ENCODE measurements at regions not wholly inside any gene's neighbourhood (a gene's known extent, or its start where the extent isn't known, plus 50 kb on each side); places are given as distances from the start of the nearest gene placed in this dataset.

- intact Hi-C loops (cut with DNase I, micrococcal nuclease): no loop called here
- DNase-seq (no peak), ATAC-seq (no peak)
Measured at GRCh38 chr9:1373445-1373844, 323.3 kb downstream of the DMRT2 start.

GRCh38 chr9:1383899-1384455 is 333.8 kb downstream of the DMRT2 start:
- intact Hi-C loops (cut with DNase I, micrococcal nuclease): no loop called here
- ATAC-seq: no peak
- no peak for DNase-seq

- intact Hi-C loops (cut with DNase I, micrococcal nuclease): no loop called here
- ATAC-seq (no peak), DNase-seq (no peak)
Measured at GRCh38 chr9:1384816-1385215, 334.7 kb downstream of the DMRT2 start.

GRCh38 chr9:1386420-1386819 is 336.3 kb downstream of the DMRT2 start:
- intact Hi-C loops (cut with DNase I, micrococcal nuclease): no loop called here
- no peak for DNase-seq
- no peak for ATAC-seq

- intact Hi-C loops (cut with DNase I, micrococcal nuclease): no loop called here
- ATAC-seq (no peak), DNase-seq (no peak)
Measured at GRCh38 chr9:1388216-1388615, 338.1 kb downstream of the DMRT2 start.

GRCh38 chr9:1400983-1401382 is 350.8 kb downstream of the DMRT2 start:
- no peak for ATAC-seq
- intact Hi-C loops (cut with DNase I, micrococcal nuclease): no loop called here
- DNase-seq: no peak

GRCh38 chr9:1404940-1405339 is 354.8 kb downstream of the DMRT2 start:
- intact Hi-C loops (cut with DNase I, micrococcal nuclease): no loop called here
- no peak for DNase-seq
- no peak for ATAC-seq

- intact Hi-C loops (cut with DNase I, micrococcal nuclease): no loop called here
- DNase-seq (no peak), ATAC-seq (no peak)
Measured at GRCh38 chr9:1411826-1412225, 361.7 kb downstream of the DMRT2 start.

- ATAC-seq (peak; percentile 7), DNase-seq (no peak)
- intact Hi-C loops (cut with DNase I, micrococcal nuclease): no loop called here
Measured at GRCh38 chr9:1414711-1415131, 364.6 kb downstream of the DMRT2 start.

GRCh38 chr9:1415146-1415545 is 365.0 kb downstream of the DMRT2 start:
- peak; percentile 24 for ATAC-seq

GRCh38 chr9:1416261-1416660 is 366.1 kb downstream of the DMRT2 start:
- intact Hi-C loops (cut with DNase I, micrococcal nuclease): no loop called here
- peak; percentile 84 for ATAC-seq

More at GRCh38 chr9:1415146-1415545, 365.0 kb downstream of the DMRT2 start:
- intact Hi-C loops (cut with DNase I, micrococcal nuclease): no loop called here
- DNase-seq: no peak

GRCh38 chr9:1421436-1421835 is 371.3 kb downstream of the DMRT2 start:
- intact Hi-C loops (cut with DNase I, micrococcal nuclease): no loop called here
- no peak for ATAC-seq
- no peak for DNase-seq

More at GRCh38 chr9:1416261-1416660, 366.1 kb downstream of the DMRT2 start:
- no peak for DNase-seq

- intact Hi-C loops (cut with DNase I, micrococcal nuclease): no loop called here
- DNase-seq (no peak), ATAC-seq (no peak)
Measured at GRCh38 chr9:1427875-1428274, 377.7 kb downstream of the DMRT2 start.

GRCh38 chr9:1429297-1429696 is 379.1 kb downstream of the DMRT2 start:
- peak in 1 of 2 donors; percentile 17 for DNase-seq
- intact Hi-C loops (cut with DNase I, micrococcal nuclease): no loop called here
- peak; percentile 74 for ATAC-seq

- intact Hi-C loops (cut with DNase I, micrococcal nuclease): no loop called here
- DNase-seq (no peak), ATAC-seq (no peak)
Measured at GRCh38 chr9:1431461-1431860, 381.3 kb downstream of the DMRT2 start.

- ATAC-seq: no peak
- intact Hi-C loops (cut with DNase I, micrococcal nuclease): no loop called here
Measured at GRCh38 chr9:1434052-1434767, 384.1 kb downstream of the DMRT2 start.

GRCh38 chr9:1434811-1435210 is 384.7 kb downstream of the DMRT2 start:
- intact Hi-C loops (cut with DNase I, micrococcal nuclease): no loop called here
- no peak for ATAC-seq
- no peak for DNase-seq

More at GRCh38 chr9:1434052-1434767, 384.1 kb downstream of the DMRT2 start:
- no peak for DNase-seq

- intact Hi-C loops (cut with DNase I, micrococcal nuclease): no loop called here
- ATAC-seq: no peak
- no peak for DNase-seq
Measured at GRCh38 chr9:1440256-1440655, 390.1 kb downstream of the DMRT2 start.

GRCh38 chr9:1442105-1442504 is 391.9 kb downstream of the DMRT2 start:
- intact Hi-C loops (cut with DNase I, micrococcal nuclease): no loop called here
- no peak for ATAC-seq
- DNase-seq: no peak

GRCh38 chr9:1443450-1443849 is 393.3 kb downstream of the DMRT2 start:
- intact Hi-C loops (cut with DNase I, micrococcal nuclease): no loop called here
- no peak for ATAC-seq
- no peak for DNase-seq

- DNase-seq (no peak), ATAC-seq (no peak)
- intact Hi-C loops (cut with DNase I, micrococcal nuclease): no loop called here
Measured at GRCh38 chr9:1446671-1447070, 396.5 kb downstream of the DMRT2 start.
